HUDEP-2 (cell line): ENCODE measurements at regions not wholly inside any gene's neighbourhood (a gene's known extent, or its start where the extent isn't known, plus 50 kb on each side); places are given as distances from the start of the nearest gene placed in this dataset.

Source experiments
- DNase-seq, 76 experiments: peaks; one replicate each; lab custom pipeline; 2025; ENCODE audit not compliant: unreplicated experiment in 76 of 76; lab: John Stamatoyannopoulos, UW

GRCh38 chr20:39233755-39234154 lies 271.6 kb downstream of the DHX35 start:
- DNase-seq: no peak

GRCh38 chr20:39227416-39227815 lies 265.3 kb downstream of the DHX35 start:
- DNase-seq: no peak

- no peak for DNase-seq
Observed at GRCh38 chr20:39225978-39226377, 263.8 kb downstream of the DHX35 start.

GRCh38 chr20:39225536-39225935 lies 263.4 kb downstream of the DHX35 start:
- DNase-seq: no peak

- no peak for DNase-seq
Observed at GRCh38 chr20:39222101-39222500, 260.0 kb downstream of the DHX35 start.

DNA sequence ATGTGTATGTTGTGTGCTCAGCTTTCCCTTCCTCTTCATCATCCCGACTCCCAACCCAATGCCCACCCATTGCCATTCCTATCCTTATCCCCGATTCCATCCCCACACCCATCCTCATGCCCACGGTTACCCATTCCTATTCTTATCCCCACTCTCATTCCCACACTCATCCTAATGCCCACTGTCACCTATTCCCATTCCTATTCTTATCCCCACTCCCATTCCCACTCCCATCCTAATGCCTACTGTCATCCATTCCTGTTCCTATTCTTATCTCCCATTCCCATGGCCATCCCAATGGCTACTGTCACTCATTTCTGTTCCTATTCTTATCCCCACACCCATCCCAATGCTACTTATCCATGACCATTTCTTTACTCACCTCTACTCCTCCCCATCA lies 254.1 kb downstream of the DHX35 start:
- DNase-seq: no peak

DNA sequence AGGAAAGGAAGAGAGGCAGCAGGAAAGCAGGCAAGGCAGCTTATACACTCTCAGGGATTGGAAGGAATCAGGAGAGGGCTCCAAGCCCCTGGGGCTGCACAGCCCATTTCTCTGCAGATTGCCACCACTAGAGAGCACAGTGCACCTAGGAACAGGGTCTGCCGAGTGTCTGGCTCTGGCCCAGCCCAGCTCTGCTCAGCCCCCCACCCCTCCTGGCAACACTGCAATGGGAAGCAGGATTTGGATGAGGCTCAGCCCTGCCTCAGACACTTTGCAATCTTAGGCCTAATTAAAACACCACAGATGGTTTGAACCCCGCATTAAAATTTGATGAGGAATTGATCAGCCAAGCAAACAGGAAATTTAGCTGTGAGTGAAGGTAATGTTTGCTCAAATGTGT lies 252.7 kb downstream of the DHX35 start:
- no peak for DNase-seq

DNA sequence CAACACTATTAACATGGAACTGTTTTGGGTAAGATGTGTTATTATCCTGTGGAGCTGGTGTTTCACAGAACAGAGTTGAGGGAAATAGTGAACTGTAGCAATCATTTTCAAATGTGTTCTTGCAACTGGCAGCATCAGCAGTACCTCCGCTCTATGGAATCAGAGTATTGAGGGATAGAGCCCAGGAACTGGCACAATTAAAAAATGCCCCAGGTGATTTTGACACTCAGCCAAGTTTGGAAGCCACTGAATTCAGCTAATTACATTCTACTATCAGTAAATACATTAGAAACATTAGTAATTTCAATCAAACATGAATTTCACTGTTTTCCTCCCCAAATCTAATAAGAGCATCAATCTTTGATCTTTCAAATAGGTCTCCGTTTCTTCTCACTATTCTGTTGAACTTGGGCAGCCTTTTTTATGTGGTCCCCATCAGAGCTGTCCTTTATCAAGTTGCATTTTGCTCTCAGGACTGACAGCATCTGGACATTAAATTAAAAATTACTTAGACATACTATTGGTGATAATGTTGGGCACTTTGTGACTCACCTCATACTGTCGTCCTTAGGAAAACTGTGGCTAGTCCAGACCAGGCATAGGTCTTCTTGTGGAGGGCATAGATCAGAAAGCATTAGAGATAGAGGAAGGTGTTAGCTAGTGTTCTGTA lies 251.5 kb downstream of the DHX35 start:
- DNase-seq: no peak

DNA sequence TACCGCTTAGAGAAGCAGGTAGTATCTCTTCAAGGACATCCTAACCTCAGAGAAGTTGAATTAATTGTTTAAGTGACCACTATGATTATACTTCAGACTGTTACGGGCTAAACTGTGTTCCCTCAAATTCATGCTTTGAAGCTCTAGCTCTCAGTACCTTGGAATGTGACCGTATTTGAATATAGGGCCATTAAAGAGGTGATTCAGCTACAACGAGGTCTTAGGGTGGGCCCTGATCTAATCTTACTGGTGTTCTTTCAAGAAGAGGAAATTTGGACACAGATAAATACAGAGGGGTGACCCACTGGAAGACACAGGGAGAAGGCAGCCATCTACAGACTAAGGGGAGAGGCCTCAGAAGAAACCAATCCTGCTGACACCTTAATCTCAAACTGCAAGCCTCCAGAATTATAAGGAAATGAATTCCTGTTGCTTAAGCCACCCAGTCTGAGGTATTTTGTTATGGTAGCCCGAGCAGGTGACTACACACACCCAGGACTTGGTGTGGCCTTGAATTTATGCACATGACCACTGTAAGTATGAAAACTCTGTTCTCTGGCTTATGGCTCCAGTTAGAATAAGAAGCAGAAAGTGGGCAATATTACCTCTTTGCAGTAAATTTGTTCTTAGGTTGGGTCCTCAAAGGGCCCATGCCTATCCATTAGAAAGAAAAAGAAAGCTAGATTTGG lies 249.1 kb downstream of the DHX35 start:
- DNase-seq: no peak

GRCh38 chr20:39210341-39211036 lies 248.3 kb downstream of the DHX35 start:
- no peak for DNase-seq

DNA sequence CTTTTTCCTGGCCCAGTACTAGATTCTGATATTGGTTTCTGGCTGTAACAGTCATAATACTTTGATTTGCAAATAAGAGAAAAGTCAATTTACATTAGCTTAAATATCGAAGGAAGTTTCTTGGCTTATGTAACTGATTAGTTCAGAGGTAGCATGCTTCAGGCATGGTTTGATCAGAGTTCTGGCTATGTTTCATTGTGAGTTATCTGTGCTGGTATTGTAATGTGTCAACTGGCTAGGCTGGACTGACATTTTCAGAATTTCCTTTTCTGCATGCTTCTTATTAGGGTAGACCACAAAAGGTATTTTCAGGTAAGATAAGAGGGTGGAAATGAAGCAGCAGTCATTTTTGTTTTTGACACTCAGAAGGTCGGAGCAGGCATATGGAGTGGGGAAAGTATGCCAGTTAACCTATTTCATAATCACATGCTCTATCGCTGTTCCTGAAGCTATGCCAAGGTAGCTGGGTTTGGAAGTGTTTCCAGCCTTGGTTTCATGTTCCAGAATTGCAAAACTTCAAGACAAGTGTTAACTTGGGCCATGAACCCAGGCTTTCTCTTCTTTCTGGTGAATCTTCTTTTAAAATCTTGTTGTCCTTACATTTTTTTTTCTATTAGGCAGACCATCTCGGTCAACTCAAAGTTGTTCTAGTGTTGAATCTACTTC lies 244.9 kb downstream of the DHX35 start:
- DNase-seq: no peak

DNA sequence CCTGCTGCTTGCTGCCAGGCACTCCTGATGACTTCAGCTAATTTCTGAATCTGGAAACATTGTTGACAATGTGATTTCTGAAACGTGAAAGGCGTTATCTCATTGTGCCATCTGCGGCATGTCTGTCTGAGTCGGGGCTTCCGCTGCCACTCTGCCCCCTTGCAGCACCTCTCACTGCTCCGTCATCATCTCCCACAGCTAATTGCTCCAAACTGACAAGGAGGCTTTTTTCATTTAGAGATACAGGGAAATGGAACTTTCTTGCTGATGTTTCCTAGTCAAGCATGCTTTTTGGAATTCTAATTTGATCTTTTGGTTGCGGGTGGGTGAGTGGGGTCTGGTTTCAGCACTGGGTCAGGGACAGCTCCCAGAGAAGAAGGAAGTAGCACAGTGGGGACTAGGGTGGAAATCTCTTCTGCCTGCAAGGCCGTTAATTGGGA lies 233.5 kb downstream of the DHX35 start:
- no peak for DNase-seq

- DNase-seq: no peak
Observed at GRCh38 chr20:39190666-39191570, 228.8 kb downstream of the DHX35 start.

- DNase-seq: no peak
Observed at GRCh38 chr20:39188266-39188765, 226.2 kb downstream of the DHX35 start.

DNA sequence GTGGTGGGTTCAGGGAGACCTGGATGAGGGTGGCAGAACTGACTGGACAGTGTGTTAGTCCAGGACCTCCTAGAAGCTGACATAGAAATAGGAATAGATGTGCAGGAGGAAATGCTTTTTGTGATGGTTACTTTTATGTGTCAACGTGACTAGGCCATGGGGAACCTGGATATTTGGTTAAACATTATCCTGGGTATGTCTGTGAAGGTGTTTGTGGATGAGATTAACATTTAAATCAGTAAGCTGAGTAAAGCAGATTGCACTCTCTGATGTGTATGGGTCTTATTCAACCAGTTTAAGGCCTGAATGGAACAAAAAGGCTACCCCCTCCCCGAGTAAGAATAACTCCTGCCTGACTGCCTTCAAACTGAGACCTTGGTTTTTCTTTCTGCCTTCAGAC lies 219.3 kb downstream of the DHX35 start:
- no peak for DNase-seq

DNA sequence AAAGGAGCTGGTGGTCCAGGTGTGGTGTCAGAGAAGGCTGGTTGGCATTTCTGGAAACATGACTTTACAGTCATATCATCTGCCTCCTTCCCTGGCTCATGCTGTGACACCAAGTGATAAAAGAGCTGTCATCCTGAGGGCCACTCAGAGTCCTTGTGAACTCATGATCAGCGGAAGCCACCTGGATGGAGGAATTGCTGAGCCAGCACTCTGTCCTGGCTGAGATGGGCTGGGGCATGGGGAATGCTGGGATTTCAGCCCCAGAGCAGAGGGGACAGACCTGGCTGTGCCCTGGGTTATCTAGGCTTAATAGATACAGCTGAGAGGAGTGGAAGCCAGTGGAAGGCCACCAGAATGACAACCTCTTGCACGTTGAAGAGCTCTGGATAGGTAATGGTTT lies 214.3 kb downstream of the DHX35 start:
- DNase-seq: no peak

DNA sequence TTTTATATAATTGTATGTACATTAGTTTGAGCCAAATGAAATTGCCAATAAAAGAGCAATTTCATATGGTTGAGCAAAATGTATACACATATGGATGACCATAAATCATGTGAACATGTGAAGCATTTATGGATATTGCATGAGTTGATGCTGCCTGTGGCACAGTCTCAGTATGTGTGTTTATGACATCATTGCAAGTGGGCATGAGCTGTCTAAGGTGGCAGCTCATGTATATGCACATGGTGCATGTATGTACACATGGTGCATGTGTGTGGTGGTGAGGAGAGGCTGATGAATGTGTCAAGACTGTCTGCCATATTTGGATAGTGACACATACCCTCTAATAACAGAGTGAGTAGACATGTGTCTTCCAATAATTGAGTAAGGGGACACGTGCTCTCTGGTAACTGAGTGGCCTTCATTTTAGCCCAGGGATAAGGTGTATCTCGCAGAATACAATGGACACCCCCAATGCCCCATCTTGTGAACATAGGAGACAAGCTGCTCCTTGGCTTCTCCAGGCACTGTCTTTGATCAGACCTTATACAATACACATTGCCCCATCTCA lies 208.8 kb downstream of the DHX35 start:
- DNase-seq: no peak

GRCh38 chr20:39165099-39165498 lies 203.0 kb downstream of the DHX35 start:
- DNase-seq: no peak

DNA sequence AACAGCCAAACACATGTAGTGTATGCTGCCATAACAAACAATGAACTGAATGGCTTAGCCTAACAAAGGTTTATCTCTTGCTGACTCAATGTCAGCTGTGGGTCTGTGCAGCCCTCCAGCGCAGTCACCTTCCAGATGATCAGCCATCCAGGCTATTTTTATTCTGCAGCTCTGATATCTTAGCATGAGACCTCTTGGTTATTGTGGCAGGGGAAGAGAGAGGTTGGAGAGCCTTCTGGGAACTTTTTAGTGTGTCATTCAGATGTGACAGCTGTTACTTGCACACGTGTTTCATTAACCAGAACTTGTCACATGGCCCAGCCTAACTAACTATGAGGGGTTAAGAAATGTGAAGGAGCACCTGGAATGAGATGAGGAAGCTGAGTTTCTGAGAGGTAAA lies 202.5 kb downstream of the DHX35 start:
- no peak for DNase-seq

DNA sequence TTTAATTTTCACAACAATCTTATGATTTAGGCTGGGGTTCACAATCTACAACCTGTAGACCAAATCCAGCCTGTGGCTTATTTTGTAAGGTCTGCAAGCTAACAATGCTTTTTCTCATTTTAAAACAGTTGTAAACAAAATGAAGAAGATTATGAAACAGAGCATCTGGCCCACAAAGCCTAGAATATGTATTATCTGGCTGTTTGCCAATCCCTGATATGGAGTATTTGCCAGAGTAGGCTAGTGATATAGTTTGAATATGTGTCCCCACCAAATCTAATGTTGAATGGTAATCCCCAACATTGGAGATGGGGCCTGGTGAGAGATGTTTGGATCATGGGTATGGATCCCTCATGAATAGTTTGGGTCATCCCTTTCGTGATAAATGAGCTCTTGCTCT lies 201.8 kb downstream of the DHX35 start:
- DNase-seq: no peak
